Activated naive CD8-positive, alpha-beta T cell treated with anti-CD3 and anti-CD28 coated beads, Interleukin-2, amount 50 U/mL, for 24 hours (primary cell): ENCODE measurements at regions not wholly inside any gene's neighbourhood (a gene's known extent, or its start where the extent isn't known, plus 50 kb on each side); places are given as distances from the start of the nearest gene placed in this dataset.

ENCODE experiments used
- ATAC-seq: fragments of 150-1000 bp; cut with Tn5 transposase; one replicate; pipeline ENCODE4 v1.10.0; 2021
- DNase-seq: peaks from one replicate; pipeline ENCODE4 v3.0.0; 2021
- H3K27ac Mint-ChIP-seq: one replicate; pipeline ENCODE4 v1.8.0; 2021; ENCODE audit warnings: mild to moderate bottlenecking, mixed read lengths
- H3K27me3 Mint-ChIP-seq: one replicate; pipeline ENCODE4 v1.8.0; 2021; ENCODE audit warnings: mixed read lengths
- H3K36me3 Mint-ChIP-seq: one replicate; pipeline ENCODE4 v1.8.0; 2021; ENCODE audit warnings: low read depth, mixed read lengths
- H3K4me1 Mint-ChIP-seq: one replicate; pipeline ENCODE4 v1.8.0; 2021; ENCODE audit warnings: mixed read lengths
- H3K4me3 Mint-ChIP-seq: one replicate; pipeline ENCODE4 v1.8.0; 2021; ENCODE audit warnings: mild to moderate bottlenecking, moderate library complexity, mixed read lengths
- H3K9me3 Mint-ChIP-seq: one replicate; pipeline ENCODE4 v1.8.0; 2021; ENCODE audit warnings: mixed read lengths

GRCh38 chr5:58114324-58114723 lies 345.6 kb downstream of the PLK2 start:
- no peak overlapping the region for H3K27ac Mint-ChIP-seq
- H3K9me3 Mint-ChIP-seq, result no peaks in the 10 kb centered on the region
- ATAC-seq (no peak), DNase-seq (no peak)
- H3K4me3 Mint-ChIP-seq, result no peak overlapping the region
- H3K36me3 Mint-ChIP-seq, result no peaks in the 10 kb centered on the region
- no peaks in the 10 kb centered on the region for H3K4me1 Mint-ChIP-seq
- peaks cover 7% of the 10 kb centered on the region for H3K27me3 Mint-ChIP-seq

DNA sequence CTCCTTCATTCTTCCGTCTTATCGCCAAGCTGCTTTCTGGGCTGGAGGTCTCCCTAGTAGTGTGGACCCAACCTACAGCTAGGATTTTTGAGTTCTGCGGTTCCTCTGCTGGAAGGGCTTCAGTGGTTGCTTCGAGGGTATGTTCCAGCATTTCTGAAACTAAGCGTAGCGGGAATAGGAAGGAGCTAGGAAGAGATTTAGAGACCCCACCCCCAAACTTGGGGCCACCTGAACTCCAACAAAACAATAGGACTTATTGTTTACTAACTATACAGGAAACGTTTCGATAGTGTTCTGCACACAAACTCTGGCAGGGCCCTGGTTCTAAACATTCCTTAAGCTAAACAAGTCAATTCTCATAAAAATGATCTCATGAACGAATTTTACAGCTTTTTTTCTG lies 346.7 kb downstream of the PLK2 start:
- H3K27me3 Mint-ChIP-seq, result peaks cover 3% of the 10 kb centered on the region
- no peaks in the 10 kb centered on the region for H3K4me1 Mint-ChIP-seq
- no peak overlapping the region for H3K4me3 Mint-ChIP-seq
- no peak for DNase-seq
- no peaks in the 10 kb centered on the region for H3K9me3 Mint-ChIP-seq
- H3K27ac Mint-ChIP-seq, result no peak overlapping the region
- no peaks in the 10 kb centered on the region for H3K36me3 Mint-ChIP-seq
- no peak for ATAC-seq

- H3K4me3 Mint-ChIP-seq, result no peak overlapping the region
- DNase-seq, result no peak
- no peaks in the 10 kb centered on the region for H3K9me3 Mint-ChIP-seq
Observed at GRCh38 chr5:58108511-58108910, 351.4 kb downstream of the PLK2 start.

GRCh38 chr5:58107704-58108103 lies 352.2 kb downstream of the PLK2 start:
- no peak overlapping the region for H3K4me3 Mint-ChIP-seq
- no peaks in the 10 kb centered on the region for H3K9me3 Mint-ChIP-seq
- DNase-seq (no peak), ATAC-seq (no peak)
- peaks cover 3% of the 10 kb centered on the region for H3K27me3 Mint-ChIP-seq
- no peaks in the 10 kb centered on the region for H3K4me1 Mint-ChIP-seq
- no peaks in the 10 kb centered on the region for H3K36me3 Mint-ChIP-seq
- H3K27ac Mint-ChIP-seq, result no peak overlapping the region

More at GRCh38 chr5:58108511-58108910, 351.4 kb downstream of the PLK2 start:
- Mint-ChIP-seq H3K27me3 (peaks cover 3% of the 10 kb centered on the region), H3K4me1 (no peaks in the 10 kb centered on the region), H3K36me3 (no peaks in the 10 kb centered on the region), H3K27ac (no peak overlapping the region)
- no peak for ATAC-seq

GRCh38 chr5:58106754-58107410 lies 353.0 kb downstream of the PLK2 start:
- H3K27me3 Mint-ChIP-seq, result peaks cover 3% of the 10 kb centered on the region
- H3K27ac Mint-ChIP-seq, result no peak overlapping the region
- H3K9me3 Mint-ChIP-seq, result no peaks in the 10 kb centered on the region
- H3K36me3 Mint-ChIP-seq, result no peaks in the 10 kb centered on the region
- no peaks in the 10 kb centered on the region for H3K4me1 Mint-ChIP-seq
- ATAC-seq (no peak), DNase-seq (no peak)
- no peak overlapping the region for H3K4me3 Mint-ChIP-seq

- H3K9me3 Mint-ChIP-seq, result no peaks in the 10 kb centered on the region
- peaks cover 3% of the 10 kb centered on the region for H3K27me3 Mint-ChIP-seq
- DNase-seq (no peak), ATAC-seq (no peak)
- H3K4me1 Mint-ChIP-seq, result no peaks in the 10 kb centered on the region
- H3K27ac Mint-ChIP-seq, result no peak overlapping the region
- H3K36me3 Mint-ChIP-seq, result no peaks in the 10 kb centered on the region
- H3K4me3 Mint-ChIP-seq, result no peak overlapping the region
Observed at GRCh38 chr5:58105836-58106235, 354.1 kb downstream of the PLK2 start.

GRCh38 chr5:58099257-58099656 lies 360.6 kb downstream of the PLK2 start:
- no peaks in the 10 kb centered on the region for H3K4me1 Mint-ChIP-seq
- no peak for ATAC-seq
- no peaks in the 10 kb centered on the region for H3K27me3 Mint-ChIP-seq

GRCh38 chr5:58094031-58094430 lies 365.9 kb downstream of the PLK2 start:
- no peak for DNase-seq
- H3K4me3 Mint-ChIP-seq, result no peak overlapping the region
- no peaks in the 10 kb centered on the region for H3K4me1 Mint-ChIP-seq
- ATAC-seq, result peak; percentile 24
- no peak overlapping the region for H3K27ac Mint-ChIP-seq
- no peaks in the 10 kb centered on the region for H3K36me3 Mint-ChIP-seq
- H3K9me3 Mint-ChIP-seq, result peaks cover 4% of the 10 kb centered on the region
- no peaks in the 10 kb centered on the region for H3K27me3 Mint-ChIP-seq

More at GRCh38 chr5:58099257-58099656, 360.6 kb downstream of the PLK2 start:
- no peak overlapping the region for H3K27ac Mint-ChIP-seq
- H3K9me3 Mint-ChIP-seq, result peaks cover 4% of the 10 kb centered on the region
- no peak overlapping the region for H3K4me3 Mint-ChIP-seq
- DNase-seq, result no peak
- H3K36me3 Mint-ChIP-seq, result no peaks in the 10 kb centered on the region

GRCh38 chr5:58090704-58091103 lies 369.2 kb downstream of the PLK2 start:
- no peaks in the 10 kb centered on the region for H3K36me3 Mint-ChIP-seq
- no peak overlapping the region for H3K27ac Mint-ChIP-seq
- H3K27me3 Mint-ChIP-seq, result no peaks in the 10 kb centered on the region
- H3K9me3 Mint-ChIP-seq, result no peaks in the 10 kb centered on the region
- H3K4me1 Mint-ChIP-seq, result no peaks in the 10 kb centered on the region
- H3K4me3 Mint-ChIP-seq, result no peak overlapping the region
- ATAC-seq (no peak), DNase-seq (no peak)

GRCh38 chr5:58088941-58089340 lies 370.9 kb downstream of the PLK2 start:
- Mint-ChIP-seq H3K4me3 (no peak overlapping the region), H3K9me3 (no peaks in the 10 kb centered on the region), H3K27ac (no peak overlapping the region), H3K4me1 (no peaks in the 10 kb centered on the region), H3K36me3 (no peaks in the 10 kb centered on the region), H3K27me3 (no peaks in the 10 kb centered on the region)
- ATAC-seq, result no peak
- no peak for DNase-seq

DNA sequence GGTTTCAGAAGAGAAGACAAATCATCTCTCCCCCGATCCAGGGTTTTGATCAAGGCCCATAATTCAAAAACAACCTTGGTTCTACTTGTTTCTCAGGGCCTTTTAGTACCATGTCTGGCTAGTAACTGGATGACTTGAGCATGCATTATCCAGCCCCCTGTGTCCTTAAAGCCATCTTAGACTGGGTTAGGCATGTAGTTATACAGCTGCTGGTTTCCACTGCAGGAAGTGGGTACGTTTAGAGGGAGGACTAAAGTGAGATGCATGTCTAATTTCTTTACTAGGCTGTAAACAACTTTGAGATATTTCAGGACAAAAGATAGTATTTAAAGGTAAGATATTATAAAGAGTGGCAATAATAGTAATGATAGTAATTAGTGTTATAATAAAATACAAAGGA lies 372.0 kb downstream of the PLK2 start:
- no peaks in the 10 kb centered on the region for H3K4me1 Mint-ChIP-seq
- no peak overlapping the region for H3K27ac Mint-ChIP-seq
- ATAC-seq (no peak), DNase-seq (no peak)
- H3K4me3 Mint-ChIP-seq, result no peak overlapping the region
- H3K36me3 Mint-ChIP-seq, result no peaks in the 10 kb centered on the region
- no peaks in the 10 kb centered on the region for H3K9me3 Mint-ChIP-seq
- H3K27me3 Mint-ChIP-seq, result no peaks in the 10 kb centered on the region

- no peaks in the 10 kb centered on the region for H3K4me1 Mint-ChIP-seq
- no peaks in the 10 kb centered on the region for H3K9me3 Mint-ChIP-seq
- H3K27ac Mint-ChIP-seq, result no peak overlapping the region
- no peak for DNase-seq
- ATAC-seq, result no peak
- H3K36me3 Mint-ChIP-seq, result no peaks in the 10 kb centered on the region
- no peak overlapping the region for H3K4me3 Mint-ChIP-seq
- H3K27me3 Mint-ChIP-seq, result no peaks in the 10 kb centered on the region
Observed at GRCh38 chr5:58087123-58087522, 372.8 kb downstream of the PLK2 start.

- no peaks in the 10 kb centered on the region for H3K9me3 Mint-ChIP-seq
- H3K27me3 Mint-ChIP-seq, result no peaks in the 10 kb centered on the region
- no peak overlapping the region for H3K4me3 Mint-ChIP-seq
- ATAC-seq (no peak), DNase-seq (no peak)
- no peaks in the 10 kb centered on the region for H3K4me1 Mint-ChIP-seq
- H3K27ac Mint-ChIP-seq, result no peak overlapping the region
- H3K36me3 Mint-ChIP-seq, result no peaks in the 10 kb centered on the region
Observed at GRCh38 chr5:58085800-58086199, 374.1 kb downstream of the PLK2 start.

DNA sequence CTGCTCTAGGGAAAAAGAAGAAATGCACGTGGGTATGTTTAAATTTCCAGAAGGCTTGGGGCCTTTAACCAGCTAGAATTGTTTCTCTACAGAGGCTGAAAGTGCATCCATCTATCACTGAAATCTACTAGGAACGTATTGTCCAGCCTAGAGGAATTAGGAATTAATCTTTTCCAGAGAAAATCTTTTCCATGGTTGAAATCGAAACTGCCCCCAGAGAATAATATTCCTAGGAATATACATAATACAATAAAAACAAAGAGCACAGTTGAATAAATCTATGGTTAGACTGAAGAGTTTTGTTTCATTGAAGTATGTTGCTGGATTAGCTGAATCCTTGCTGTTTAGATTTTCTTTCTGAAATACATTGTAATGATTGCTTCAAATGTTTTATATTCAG lies 378.5 kb downstream of the PLK2 start:
- Mint-ChIP-seq H3K27ac (no peak overlapping the region), H3K4me1 (no peaks in the 10 kb centered on the region), H3K27me3 (no peaks in the 10 kb centered on the region), H3K4me3 (no peak overlapping the region), H3K9me3 (no peaks in the 10 kb centered on the region), H3K36me3 (no peaks in the 10 kb centered on the region)
- DNase-seq, result no peak
- ATAC-seq, result no peak

GRCh38 chr5:58080573-58080972 lies 379.3 kb downstream of the PLK2 start:
- Mint-ChIP-seq H3K4me1 (no peaks in the 10 kb centered on the region), H3K36me3 (no peaks in the 10 kb centered on the region), H3K27me3 (no peaks in the 10 kb centered on the region), H3K4me3 (no peak overlapping the region), H3K9me3 (no peaks in the 10 kb centered on the region), H3K27ac (no peak overlapping the region)
- ATAC-seq, result no peak
- DNase-seq, result no peak

GRCh38 chr5:58077966-58078365 lies 381.9 kb downstream of the PLK2 start:
- H3K36me3 Mint-ChIP-seq, result no peaks in the 10 kb centered on the region
- no peak for DNase-seq

More at GRCh38 chr5:58077966-58078365, 381.9 kb downstream of the PLK2 start:
- no peaks in the 10 kb centered on the region for H3K4me1 Mint-ChIP-seq
- no peaks in the 10 kb centered on the region for H3K27me3 Mint-ChIP-seq
- ATAC-seq, result no peak
- H3K4me3 Mint-ChIP-seq, result no peak overlapping the region
- no peak overlapping the region for H3K27ac Mint-ChIP-seq
- no peaks in the 10 kb centered on the region for H3K9me3 Mint-ChIP-seq
